Ureter (tissue), 1 donor: ENCODE measurements at regions not wholly inside any gene's neighbourhood (a gene's known extent, or its start where the extent isn't known, plus 50 kb on each side); places are given as distances from the start of the nearest gene placed in this dataset.

ENCODE experiments used
- DNase-seq: peaks from one replicate; pipeline ENCODE4 v3.0.0-alpha.2; 2020; ENCODE audit warnings: low spot score
- donor health status: DM: yes; HTN: yes; CAD: no.

DNA sequence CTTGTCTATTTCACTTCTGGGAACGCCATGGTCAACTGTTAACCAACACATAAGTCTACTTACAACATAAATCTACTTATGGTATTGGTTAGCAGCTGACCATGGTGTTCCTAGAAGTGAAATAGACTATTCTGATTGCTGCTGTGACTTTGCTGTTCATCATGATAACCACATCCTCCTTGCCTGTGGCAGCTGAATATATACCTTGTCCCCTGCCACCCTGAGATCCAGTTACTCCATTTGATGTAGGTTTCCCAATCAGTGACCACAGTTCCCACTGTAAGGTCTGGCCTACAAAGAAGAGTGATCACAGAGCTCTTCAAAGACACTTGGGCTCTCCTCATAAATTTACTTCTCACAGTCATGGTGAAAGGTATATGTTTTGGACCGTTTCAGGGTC is 66.8 kb upstream of the ALDH1A3 start:
- DNase-seq: no peak

DNA sequence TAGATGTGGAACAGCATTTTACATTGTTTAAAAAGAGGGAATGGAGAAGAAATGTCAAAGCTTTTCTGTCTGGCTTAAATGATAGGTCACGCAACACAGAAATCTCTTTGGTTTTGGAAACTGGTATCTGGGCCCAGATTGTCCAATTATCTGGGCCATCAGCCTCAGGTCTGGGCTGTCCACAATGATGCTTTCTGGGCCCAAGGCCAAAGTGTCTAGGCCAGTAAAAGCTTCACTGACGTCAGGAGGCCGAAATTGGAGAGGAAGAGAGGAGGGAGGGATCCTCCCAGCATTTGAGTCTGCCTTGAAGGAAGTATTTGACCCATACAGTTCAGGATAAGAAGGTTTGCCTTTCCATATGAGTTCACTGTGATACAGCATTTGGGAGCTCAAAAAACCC is 60.7 kb upstream of the ALDH1A3 start:
- DNase-seq: no peak

DNA sequence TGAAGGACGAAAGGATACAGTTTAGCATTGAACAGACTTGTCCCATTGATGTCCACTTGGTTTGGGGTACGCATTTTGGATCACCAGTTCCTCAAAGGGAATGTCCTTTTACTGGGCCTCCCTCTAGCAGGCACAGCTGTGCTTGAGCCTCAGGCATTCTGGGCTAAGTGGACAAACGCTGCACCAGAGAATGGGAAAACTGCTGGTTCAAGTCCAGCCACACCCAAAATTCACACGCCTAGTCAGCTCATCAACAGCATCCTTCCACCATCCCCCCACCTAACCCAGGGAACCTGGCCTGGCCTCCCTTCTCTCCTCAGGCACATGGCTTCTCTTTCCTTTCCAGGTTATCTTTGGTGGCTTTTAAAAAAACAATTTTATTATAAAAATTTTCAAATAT is 59.1 kb upstream of the ALDH1A3 start:
- no peak for DNase-seq

DNA sequence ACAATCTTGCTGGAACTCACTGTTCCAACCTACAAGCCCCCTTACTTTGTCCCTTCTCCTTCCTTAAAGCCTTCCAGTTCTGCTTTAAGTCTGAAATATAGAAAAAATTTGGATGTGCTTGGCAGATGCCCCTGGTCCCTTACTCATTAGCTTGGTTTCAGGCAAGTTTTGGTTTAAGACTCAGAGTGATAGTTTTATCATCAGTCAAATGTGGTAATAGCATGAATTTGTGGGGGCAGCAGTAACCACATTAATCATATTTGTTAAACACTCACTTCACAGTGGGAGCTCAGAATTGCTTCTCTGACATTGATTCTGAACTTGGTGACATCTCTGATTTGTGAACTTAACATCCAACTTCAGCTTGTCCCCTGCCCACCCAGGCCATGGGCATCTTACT is 58.3 kb upstream of the ALDH1A3 start:
- no peak for DNase-seq

DNA sequence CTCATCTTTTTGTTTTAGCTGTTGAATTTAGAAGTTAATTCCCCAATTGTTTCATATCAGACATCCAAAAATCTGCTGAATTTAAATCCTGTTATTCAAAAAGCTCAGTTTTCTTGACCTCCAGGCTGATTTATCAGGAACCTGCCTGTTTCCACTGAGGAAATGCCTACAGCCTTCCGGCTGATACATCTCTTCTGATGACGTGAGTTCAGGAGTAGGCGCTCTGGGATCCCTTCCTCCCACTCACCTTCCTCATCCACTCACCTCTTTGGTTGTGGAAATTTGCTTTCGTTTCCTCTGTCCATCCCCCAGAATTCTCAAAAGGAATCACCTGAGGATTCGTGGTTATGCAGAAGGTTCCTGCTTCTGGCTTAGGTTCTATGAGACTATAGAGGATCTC is 55.4 kb upstream of the ALDH1A3 start:
- no peak for DNase-seq

DNA sequence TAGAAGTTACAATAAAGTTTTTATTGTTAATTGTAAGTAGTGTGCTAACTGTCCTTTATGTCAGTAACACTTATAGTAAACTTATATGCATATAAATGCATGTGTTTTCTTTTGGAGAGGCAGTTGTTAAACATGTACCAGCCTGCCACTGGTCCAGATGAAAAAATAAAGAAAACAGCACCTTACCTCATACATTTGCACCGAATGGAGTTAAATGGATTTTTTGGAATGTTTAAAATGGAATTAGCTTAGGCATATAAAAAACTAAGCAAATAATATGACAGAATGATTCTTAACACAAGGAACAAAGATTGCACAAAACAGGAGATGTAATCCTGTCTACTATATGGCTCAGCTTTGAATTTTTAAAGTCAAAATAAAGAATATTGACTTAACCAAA is 50.2 kb upstream of the ALDH1A3 start:
- DNase-seq: no peak
